NCI-H524 (cell line): ENCODE measurements at regions not wholly inside any gene's neighbourhood (a gene's known extent, or its start where the extent isn't known, plus 50 kb on each side); places are given as distances from the start of the nearest gene placed in this dataset.

Experiments used
- DNase-seq, 2 experiments: peaks; one replicate each; lab custom pipeline; 2025; lab: John Stamatoyannopoulos, UW

GRCh38 chr2:203789618-203790017 lies 78.0 kb upstream of the CTLA4 start:
- no peak for DNase-seq

GRCh38 chr2:203790134-203790852 lies 77.3 kb upstream of the CTLA4 start:
- no peak for DNase-seq

- DNase-seq, result no peak
These were observed 71.1 kb upstream of the CTLA4 start for GRCh38 chr2:203796248-203797010.

- peak; percentile 1 to 60 for DNase-seq
These were observed 70.3 kb upstream of the CTLA4 start for GRCh38 chr2:203797276-203797675.

GRCh38 chr2:203797712-203798111 lies 69.9 kb upstream of the CTLA4 start:
- no peak for DNase-seq

GRCh38 chr2:203798296-203799087 lies 69.1 kb upstream of the CTLA4 start:
- no peak for DNase-seq

- no peak for DNase-seq
These were observed 67.7 kb upstream of the CTLA4 start for GRCh38 chr2:203799908-203800307.

GRCh38 chr2:203800783-203801182 lies 66.8 kb upstream of the CTLA4 start:
- no peak for DNase-seq

- DNase-seq, result no peak
These were observed 65.1 kb upstream of the CTLA4 start for GRCh38 chr2:203802342-203803052.

GRCh38 chr2:203803053-203803429 lies 64.5 kb upstream of the CTLA4 start:
- no peak for DNase-seq

- no peak for DNase-seq
These were observed 63.5 kb upstream of the CTLA4 start for GRCh38 chr2:203804070-203804469.

- DNase-seq, result no peak
These were observed 62.6 kb upstream of the CTLA4 start for GRCh38 chr2:203804764-203805485.

- no peak for DNase-seq
These were observed 62.1 kb upstream of the CTLA4 start for GRCh38 chr2:203805486-203805838.

GRCh38 chr2:203806761-203807160 lies 60.8 kb upstream of the CTLA4 start:
- DNase-seq, result no peak

- DNase-seq, result no peak
These were observed 59.4 kb upstream of the CTLA4 start for GRCh38 chr2:203808046-203808750.

GRCh38 chr2:203809084-203809521 lies 58.5 kb upstream of the CTLA4 start:
- no peak for DNase-seq

- no peak for DNase-seq
These were observed 57.5 kb upstream of the CTLA4 start for GRCh38 chr2:203809991-203810510.

- DNase-seq, result no peak
These were observed 55.9 kb upstream of the CTLA4 start for GRCh38 chr2:203811491-203812221.

- no peak for DNase-seq
These were observed 55.0 kb upstream of the CTLA4 start for GRCh38 chr2:203812294-203813221.
